GM12878 (cell line): ENCODE measurements at regions not wholly inside any gene's neighbourhood (a gene's known extent, or its start where the extent isn't known, plus 50 kb on each side); places are given as distances from the start of the nearest gene placed in this dataset.

ENCODE experiments used
- ATAC-seq: fragments of 200-7000 bp; cut with Tn5 transposase; 3 replicates; pipeline ENCODE4 v1.9.1; 2020; ENCODE audit warnings: mild to moderate bottlenecking, moderate library complexity
- BruUV-seq: library from RNA; stranded (reverse); fragments of 400-500 nt; replicated peaks from 2 replicates; lab custom pipeline; 2021; lab: Mats Ljungman, UMichigan
- CTCF ChIA-PET: fragments of 300-600 bp; sonication (Branson Sonifier 250); formaldehyde crosslinking; extraction: SDS; loops from one replicate; lab custom pipeline; 2021; ENCODE audit warnings: inconsistent platforms; lab: Yijun Ruan, JAX
- POLR2A ChIA-PET: fragments of 350-600 bp; formaldehyde crosslinking; extraction: SDS; loops from one replicate; lab custom pipeline; 2021; ENCODE audit warnings: inconsistent platforms; lab: Charles Lee
- RAD21 ChIA-PET: fragments of 300-600 bp; sonication (Branson Sonifier 250); formaldehyde crosslinking; loops from one replicate; lab custom pipeline; 2023; ENCODE audit warnings: antibody characterized with exemption; ENCODE audit not compliant: unreplicated experiment; lab: Charles Lee
- SMC1A ChIA-PET: fragments of 300-600 bp; sonication (Branson Sonifier 250); formaldehyde crosslinking; loops from one replicate; lab custom pipeline; 2023; ENCODE audit not compliant: unreplicated experiment, uncharacterized antibody; lab: Charles Lee
- DNase-seq: peaks from one replicate; pipeline ENCODE4 v3.0.0-alpha.2; 2011; ENCODE audit warnings: low read depth, low spot score
- FAIRE-seq: peaks from 3 replicates; lab custom pipeline; 2011; peaks lifted over from hg19 to GRCh38; lab: Jason Lieb, UNC
- H2AFZ ChIP-seq: 2 replicates; pipeline ENCODE4 v1.6.0; 2011; ENCODE audit warnings: low read depth, low read length, control low read depth; ENCODE audit not compliant: control insufficient read depth
- H3K27ac ChIP-seq: 2 replicates; pipeline ENCODE4 v1.5.1; 2011; ENCODE audit warnings: control low read depth; ENCODE audit not compliant: control insufficient read depth, insufficient read depth
- H3K27me3 ChIP-seq, 2 experiments: replicated peaks in 1 of 2; 2 replicates each; pipeline versions ENCODE4 v1.6.0 to v1.6.1; 2011; ENCODE audit warnings: low read length in 1 of 2; ENCODE audit not compliant: control insufficient read depth in 2 of 2, insufficient read depth in 2 of 2
- H3K36me3 ChIP-seq, 2 experiments: 2 replicates each; pipeline ENCODE4 v1.5.1; 2011; ENCODE audit warnings: low read length in 1 of 2; ENCODE audit not compliant: control insufficient read depth in 2 of 2, insufficient read depth in 2 of 2
- H3K4me1 ChIP-seq: 2 replicates; pipeline ENCODE4 v1.6.1; 2011; ENCODE audit warnings: mild to moderate bottlenecking, low read length, moderate library complexity, mixed read lengths; ENCODE audit not compliant: control insufficient read depth, insufficient read depth
- H3K4me2 ChIP-seq: 2 replicates; pipeline ENCODE4 v1.6.0; 2011; ENCODE audit warnings: control low read depth; ENCODE audit not compliant: control insufficient read depth, insufficient read depth
- H3K4me3 ChIP-seq: fragments of 200-600 bp; sonication (generic); 2 replicates; pipeline ENCODE4 v1.5.1; 2016
- H3K79me2 ChIP-seq: 2 replicates; pipeline ENCODE4 v1.6.0; 2011; ENCODE audit warnings: low read length; ENCODE audit not compliant: control insufficient read depth, insufficient read depth
- H3K9ac ChIP-seq: 2 replicates; pipeline ENCODE4 v1.8.0; 2011; ENCODE audit warnings: low read length, control low read depth, mixed read lengths; ENCODE audit not compliant: control insufficient read depth, insufficient read depth
- H3K9me3 ChIP-seq: replicated peaks from 3 replicates; pipeline ENCODE4 v1.5.1; 2011; ENCODE audit warnings: mild to moderate bottlenecking, low read length; ENCODE audit not compliant: control insufficient read depth, insufficient read depth
- H4K20me1 ChIP-seq: 2 replicates; pipeline ENCODE4 v1.6.0; 2011; ENCODE audit not compliant: control insufficient read depth, insufficient read depth
- ASH2L ChIP-seq: fragments of 300-600, 200-600 bp; sonication (generic); IDR thresholded peaks from 2 replicates; pipeline ENCODE4 v1.6.1; 2017; ENCODE audit warnings: low read depth, mild to moderate bottlenecking, borderline replicate concordance
- HDAC2 ChIP-seq: fragments of 200-600 bp; sonication (generic); IDR thresholded peaks from 2 replicates; pipeline ENCODE4 v1.6.1; 2017
- HDAC6 ChIP-seq: fragments of 200-600 bp; sonication (generic); IDR thresholded peaks from one replicate; pipeline ENCODE4 v1.8.0; 2017; ENCODE audit warnings: antibody characterized with exemption; ENCODE audit not compliant: unreplicated experiment
- IKZF1 ChIP-seq: fragments of 450-650 bp; conservative IDR thresholded peaks from 2 replicates; pipeline ENCODE4 v1.6.1; 2017; ENCODE audit warnings: antibody characterized with exemption, mild to moderate bottlenecking
- MXI1 ChIP-seq: fragments of 150-350 bp; IDR thresholded peaks from 2 replicates; pipeline ENCODE4 v1.6.1; 2011; ENCODE audit warnings: low read depth, mild to moderate bottlenecking, inconsistent platforms, low read length, improper control_type of control experiment
- NR2C2 ChIP-seq: IDR thresholded peaks from 2 replicates; pipeline ENCODE4 v1.6.1; 2011; ENCODE audit warnings: borderline replicate concordance, low read depth; ENCODE audit not compliant: control insufficient read depth, insufficient read length
- PAX5 ChIP-seq: IDR thresholded peaks from 2 replicates; pipeline ENCODE4 v1.6.1; 2011; ENCODE audit warnings: low read depth, low read length, borderline replicate concordance
- RBBP5 ChIP-seq: fragments of 200-600 bp; sonication (generic); conservative IDR thresholded peaks from 2 replicates; pipeline ENCODE4 v1.6.1; 2016
- RELA ChIP-seq: fragments of 450-650 bp; IDR thresholded peaks from 2 replicates; pipeline ENCODE4 v1.8.0; 2014; ENCODE audit warnings: borderline replicate concordance; ENCODE audit not compliant: partially characterized antibody
- SMC3 ChIP-seq: IDR thresholded peaks from 2 replicates; pipeline ENCODE4 v1.6.1; 2011; ENCODE audit warnings: low read length, improper control_type of control experiment, borderline replicate concordance
- TCF3 ChIP-seq: IDR thresholded peaks from 2 replicates; pipeline ENCODE4 v1.6.1; 2012; ENCODE audit warnings: low read depth, mild to moderate bottlenecking, low read length, borderline replicate concordance; ENCODE audit not compliant: insufficient read depth
- WGBS: methylation state at CpG from one replicate; pipeline ENCODE4 v1.1.6; 2016; ENCODE audit warnings: low lambda C conversion rate; ENCODE audit not compliant: insufficient replicate concordance, insufficient coverage; ENCODE audit errors: missing lambda C conversion rate; 5-methylcytosine and 5-hydroxymethylcytosine counted together
- in situ Hi-C: fragments of 300-500 bp; cut with MboI; formaldehyde crosslinking; loops from 9 replicates; pipeline ENCODE4 v1.14.3; 2018; ENCODE audit warnings: mixed read lengths
- intact Hi-C: fragments of 100-400 bp; cut with micrococcal nuclease; formaldehyde crosslinking; loops from one replicate; pipeline ENCODE4 v1.14.2; 2022; ENCODE audit not compliant: unreplicated experiment
- TF ChIP-seq, protein P1 (sequence below): fragments of 450-650 bp; IDR thresholded peaks from 2 replicates; pipeline ENCODE4 v1.6.1; 2017; ENCODE audit warnings: mild to moderate bottlenecking, moderate library complexity
- TF ChIP-seq, protein P2 (sequence below): fragments of 450-650 bp; IDR thresholded peaks from 2 replicates; pipeline ENCODE4 v1.6.1; 2018; ENCODE audit warnings: mild to moderate bottlenecking, low read depth, moderate library complexity; ENCODE audit not compliant: partially characterized antibody

DNA sequence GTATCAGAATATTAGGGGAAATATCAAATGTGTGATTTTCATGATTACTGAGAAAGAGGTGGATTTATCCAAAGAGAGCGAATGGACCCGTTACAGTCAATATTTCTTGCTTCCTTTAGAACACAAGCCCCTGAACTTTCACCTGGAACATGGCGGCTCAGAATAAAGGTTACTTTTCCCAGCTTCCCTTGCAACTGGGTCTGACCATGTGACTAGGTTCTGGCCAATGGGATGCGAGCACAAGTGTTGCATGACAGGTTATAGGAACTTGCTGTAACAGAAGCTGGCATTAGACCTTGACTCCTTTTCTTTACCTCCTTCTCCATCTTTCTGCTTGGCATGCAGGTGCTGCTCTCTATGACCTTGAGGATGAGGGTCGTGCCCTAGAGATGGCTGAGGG is 556.1 kb downstream of the TYW1 start:
- DNase-seq (no peak), FAIRE-seq (no peak), ATAC-seq (no peak)
- Histone ChIP-seq H3K27me3 (no peaks in the 10 kb centered on the region), H3K4me3 (no peak overlapping the region), H3K9me3 (no peaks in the 10 kb centered on the region; the same call in 2 of the 3 replicates), H3K9ac (no peak overlapping the region), H3K4me2 (no peak overlapping the region), H3K79me2 (no peaks in the 10 kb centered on the region), H3K36me3 (no peaks in the 10 kb centered on the region), H3K4me1 (no peaks in the 10 kb centered on the region), H2AFZ (no peak overlapping the region), H3K27ac (no peak overlapping the region), H4K20me1 (no peaks in the 10 kb centered on the region)
- ChIA-PET SMC1A (no interaction called here), RAD21 (no interaction called here), POLR2A (no interaction called here), CTCF (no interaction called here)
- in situ Hi-C loops (no loop called here), intact Hi-C loops (no loop called here)
- BruUV-seq, result no TSS peak
- TF ChIP-seq NR2C2 (no peak), SMC3 (no peak), HDAC2 (no peak), TCF3 (no peak), RBBP5 (no peak), RELA (no peak), PAX5 (no peak), ASH2L (no peak), IKZF1 (no peak), MXI1 (no peak), HDAC6 (no peak)
- TF ChIP-seq, protein P1, sequence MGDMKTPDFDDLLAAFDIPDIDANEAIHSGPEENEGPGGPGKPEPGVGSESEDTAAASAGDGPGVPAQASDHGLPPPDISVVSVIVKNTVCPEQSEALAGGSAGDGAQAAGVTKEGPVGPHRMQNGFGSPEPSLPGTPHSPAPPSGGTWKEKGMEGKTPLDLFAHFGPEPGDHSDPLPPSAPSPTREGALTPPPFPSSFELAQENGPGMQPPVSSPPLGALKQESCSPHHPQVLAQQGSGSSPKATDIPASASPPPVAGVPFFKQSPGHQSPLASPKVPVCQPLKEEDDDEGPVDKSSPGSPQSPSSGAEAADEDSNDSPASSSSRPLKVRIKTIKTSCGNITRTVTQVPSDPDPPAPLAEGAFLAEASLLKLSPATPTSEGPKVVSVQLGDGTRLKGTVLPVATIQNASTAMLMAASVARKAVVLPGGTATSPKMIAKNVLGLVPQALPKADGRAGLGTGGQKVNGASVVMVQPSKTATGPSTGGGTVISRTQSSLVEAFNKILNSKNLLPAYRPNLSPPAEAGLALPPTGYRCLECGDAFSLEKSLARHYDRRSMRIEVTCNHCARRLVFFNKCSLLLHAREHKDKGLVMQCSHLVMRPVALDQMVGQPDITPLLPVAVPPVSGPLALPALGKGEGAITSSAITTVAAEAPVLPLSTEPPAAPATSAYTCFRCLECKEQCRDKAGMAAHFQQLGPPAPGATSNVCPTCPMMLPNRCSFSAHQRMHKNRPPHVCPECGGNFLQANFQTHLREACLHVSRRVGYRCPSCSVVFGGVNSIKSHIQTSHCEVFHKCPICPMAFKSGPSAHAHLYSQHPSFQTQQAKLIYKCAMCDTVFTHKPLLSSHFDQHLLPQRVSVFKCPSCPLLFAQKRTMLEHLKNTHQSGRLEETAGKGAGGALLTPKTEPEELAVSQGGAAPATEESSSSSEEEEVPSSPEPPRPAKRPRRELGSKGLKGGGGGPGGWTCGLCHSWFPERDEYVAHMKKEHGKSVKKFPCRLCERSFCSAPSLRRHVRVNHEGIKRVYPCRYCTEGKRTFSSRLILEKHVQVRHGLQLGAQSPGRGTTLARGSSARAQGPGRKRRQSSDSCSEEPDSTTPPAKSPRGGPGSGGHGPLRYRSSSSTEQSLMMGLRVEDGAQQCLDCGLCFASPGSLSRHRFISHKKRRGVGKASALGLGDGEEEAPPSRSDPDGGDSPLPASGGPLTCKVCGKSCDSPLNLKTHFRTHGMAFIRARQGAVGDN, result no peak
- TF ChIP-seq, protein P2, sequence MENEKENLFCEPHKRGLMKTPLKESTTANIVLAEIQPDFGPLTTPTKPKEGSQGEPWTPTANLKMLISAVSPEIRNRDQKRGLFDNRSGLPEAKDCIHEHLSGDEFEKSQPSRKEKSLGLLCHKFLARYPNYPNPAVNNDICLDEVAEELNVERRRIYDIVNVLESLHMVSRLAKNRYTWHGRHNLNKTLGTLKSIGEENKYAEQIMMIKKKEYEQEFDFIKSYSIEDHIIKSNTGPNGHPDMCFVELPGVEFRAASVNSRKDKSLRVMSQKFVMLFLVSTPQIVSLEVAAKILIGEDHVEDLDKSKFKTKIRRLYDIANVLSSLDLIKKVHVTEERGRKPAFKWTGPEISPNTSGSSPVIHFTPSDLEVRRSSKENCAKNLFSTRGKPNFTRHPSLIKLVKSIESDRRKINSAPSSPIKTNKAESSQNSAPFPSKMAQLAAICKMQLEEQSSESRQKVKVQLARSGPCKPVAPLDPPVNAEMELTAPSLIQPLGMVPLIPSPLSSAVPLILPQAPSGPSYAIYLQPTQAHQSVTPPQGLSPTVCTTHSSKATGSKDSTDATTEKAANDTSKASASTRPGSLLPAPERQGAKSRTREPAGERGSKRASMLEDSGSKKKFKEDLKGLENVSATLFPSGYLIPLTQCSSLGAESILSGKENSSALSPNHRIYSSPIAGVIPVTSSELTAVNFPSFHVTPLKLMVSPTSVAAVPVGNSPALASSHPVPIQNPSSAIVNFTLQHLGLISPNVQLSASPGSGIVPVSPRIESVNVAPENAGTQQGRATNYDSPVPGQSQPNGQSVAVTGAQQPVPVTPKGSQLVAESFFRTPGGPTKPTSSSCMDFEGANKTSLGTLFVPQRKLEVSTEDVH, result no peak
- 44% methylated on average over 5 of the region's 5 CpGs for WGBS
